HEK293 (cell line): ENCODE measurements at regions not wholly inside any gene's neighbourhood (a gene's known extent, or its start where the extent isn't known, plus 50 kb on each side); places are given as distances from the start of the nearest gene placed in this dataset.

Experiments
- CTCF ChIA-PET: fragments of 350-600 bp; formaldehyde crosslinking; extraction: SDS; loops from one replicate; lab custom pipeline; 2021; ENCODE audit warnings: antibody characterized with exemption; lab: Yijun Ruan, JAX
- POLR2A ChIA-PET: fragments of 300-600 bp; formaldehyde crosslinking; extraction: SDS; loops from one replicate; lab custom pipeline; 2020; ENCODE audit warnings: antibody characterized with exemption, inconsistent platforms; lab: Yijun Ruan, JAX
- H3K27ac ChIP-seq: fragments of 200-500 bp; sonication (Bioruptor generic); 2 replicates; pipeline ENCODE4 v1.5.1; 2014; ENCODE audit warnings: low read depth, low read length, control low read depth, inconsistent platforms; ENCODE audit errors: extremely low read depth
- H3K36me3 ChIP-seq, 2 experiments: fragments of 200-500 bp in 1 of 2; sonication (Bioruptor generic) in 1 of 2; 1 replicate in 1 of 2; 2 replicates in 1 of 2; pipeline ENCODE4 v1.5.1; 2014 to 2017; ENCODE audit warnings: inconsistent platforms in 2 of 2, low read length in 2 of 2; ENCODE audit not compliant: control insufficient read depth in 2 of 2, insufficient read depth in 1 of 2
- H3K4me1 ChIP-seq: fragments of 200-500 bp; sonication (Bioruptor generic); 2 replicates; pipeline ENCODE4 v1.5.1; 2014; ENCODE audit warnings: mild to moderate bottlenecking, low read length, inconsistent platforms; ENCODE audit not compliant: control insufficient read depth, insufficient read depth
- H3K4me3 ChIP-seq: 2 replicates; pipeline ENCODE4 v1.5.1; 2011; ENCODE audit warnings: low read depth, mild to moderate bottlenecking, control low read depth, low read length, moderate library complexity
- H3K9me3 ChIP-seq: fragments of 200-500 bp; sonication (Bioruptor generic); 2 replicates; pipeline ENCODE4 v1.5.1; 2014; ENCODE audit warnings: low read depth, low read length, inconsistent platforms; ENCODE audit not compliant: control insufficient read depth, insufficient read depth
- OVOL3 ChIP-seq: fragments of 450-650 bp; formaldehyde crosslinking; IDR thresholded peaks from 2 replicates; pipeline ENCODE4 v1.5.1; 2016; ENCODE audit warnings: missing biosample characterization, missing genetic modification characterization
- SCRT2 ChIP-seq: fragments of 450-650 bp; formaldehyde crosslinking; IDR thresholded peaks from 2 replicates; pipeline ENCODE4 v1.5.1; 2016; ENCODE audit warnings: missing biosample characterization, missing genetic modification characterization
- SETDB1 ChIP-seq: IDR thresholded peaks from one replicate; pipeline ENCODE4 v1.6.1; 2017; ENCODE audit warnings: mild to moderate bottlenecking, low read length, moderate library complexity, mixed read lengths; ENCODE audit not compliant: insufficient read length
- WT1 ChIP-seq: fragments of 450-650 bp; formaldehyde crosslinking; IDR thresholded peaks from 2 replicates; pipeline ENCODE4 v1.5.1; 2016; ENCODE audit warnings: missing biosample characterization, missing genetic modification characterization
- YY2 ChIP-seq: fragments of 450-650 bp; formaldehyde crosslinking; IDR thresholded peaks from 2 replicates; pipeline ENCODE4 v1.5.1; 2016; ENCODE audit warnings: missing biosample characterization, missing genetic modification characterization
- ZBTB48 ChIP-seq: fragments of 450-650 bp; formaldehyde crosslinking; IDR thresholded peaks from 2 replicates; pipeline ENCODE4 v1.5.1; 2016; ENCODE audit warnings: missing biosample characterization, missing genetic modification characterization
- ZBTB8A ChIP-seq: fragments of 450-650 bp; formaldehyde crosslinking; IDR thresholded peaks from 2 replicates; pipeline ENCODE4 v1.5.1; 2016; ENCODE audit warnings: missing biosample characterization, missing genetic modification characterization
- ZFP41 ChIP-seq: fragments of 450-650 bp; formaldehyde crosslinking; IDR thresholded peaks from 2 replicates; pipeline ENCODE4 v1.5.1; 2016; ENCODE audit warnings: missing biosample characterization, missing genetic modification characterization, borderline replicate concordance
- ZFP69B ChIP-seq: fragments of 450-650 bp; formaldehyde crosslinking; IDR thresholded peaks from 2 replicates; pipeline ENCODE4 v1.5.1; 2016; ENCODE audit warnings: missing biosample characterization, missing genetic modification characterization
- ZNF133 ChIP-seq: fragments of 450-650 bp; formaldehyde crosslinking; IDR thresholded peaks from 2 replicates; pipeline ENCODE4 v1.5.1; 2016; ENCODE audit warnings: missing biosample characterization, missing genetic modification characterization
- ZNF138 ChIP-seq: fragments of 450-650 bp; formaldehyde crosslinking; IDR thresholded peaks from 2 replicates; pipeline ENCODE4 v1.5.1; 2016; ENCODE audit warnings: missing biosample characterization, missing genetic modification characterization, borderline replicate concordance
- ZNF391 ChIP-seq: fragments of 450-650 bp; formaldehyde crosslinking; IDR thresholded peaks from 2 replicates; pipeline ENCODE4 v1.5.1; 2016; ENCODE audit warnings: low read depth, missing biosample characterization, missing genetic modification characterization, borderline replicate concordance
- ZNF529 ChIP-seq: fragments of 450-650 bp; formaldehyde crosslinking; IDR thresholded peaks from 2 replicates; pipeline ENCODE4 v1.5.1; 2017; ENCODE audit warnings: missing genetic modification characterization, missing biosample characterization; ENCODE audit not compliant: insufficient replicate concordance
- ZNF549 ChIP-seq: fragments of 450-650 bp; IDR thresholded peaks from 2 replicates; pipeline ENCODE4 v1.5.1; 2018; ENCODE audit warnings: missing biosample characterization, missing genetic modification characterization, mild to moderate bottlenecking, inconsistent platforms, moderate library complexity
- ZNF624 ChIP-seq: fragments of 450-650 bp; formaldehyde crosslinking; IDR thresholded peaks from 2 replicates; pipeline ENCODE4 v1.5.1; 2017; ENCODE audit warnings: missing biosample characterization, missing genetic modification characterization
- ZNF626 ChIP-seq: fragments of 450-650 bp; sonication (Bioruptor Pico); formaldehyde crosslinking; IDR thresholded peaks from 2 replicates; pipeline ENCODE4 v1.5.1; 2018; ENCODE audit warnings: missing biosample characterization, missing genetic modification characterization, inconsistent platforms
- ZNF701 ChIP-seq: fragments of 450-650 bp; formaldehyde crosslinking; IDR thresholded peaks from 2 replicates; pipeline ENCODE4 v1.5.1; 2016; ENCODE audit warnings: missing biosample characterization, missing genetic modification characterization
- ZNF747 ChIP-seq: fragments of 450-650 bp; formaldehyde crosslinking; IDR thresholded peaks from 2 replicates; pipeline ENCODE4 v1.5.1; 2016; ENCODE audit warnings: missing biosample characterization, missing genetic modification characterization
- TF ChIP-seq, protein P1 (sequence below): fragments of 450-650 bp; formaldehyde crosslinking; IDR thresholded peaks from 2 replicates; pipeline ENCODE4 v1.5.1; 2017; ENCODE audit warnings: missing biosample characterization, missing genetic modification characterization
- TF ChIP-seq, protein P2 (sequence below): sonication (generic); formaldehyde crosslinking; IDR thresholded peaks from 2 replicates; pipeline ENCODE4 v1.8.1; 2022; ENCODE audit warnings: mild to moderate bottlenecking, moderate library complexity, missing genetic modification reagents
- TF ChIP-seq, protein P3 (sequence below): fragments of 450-650 bp; formaldehyde crosslinking; IDR thresholded peaks from 2 replicates; pipeline ENCODE4 v1.5.1; 2016; ENCODE audit warnings: missing biosample characterization, missing genetic modification characterization
- TF ChIP-seq, protein P4 (sequence below): fragments of 450-650 bp; formaldehyde crosslinking; IDR thresholded peaks from 2 replicates; pipeline ENCODE4 v1.5.1; 2016; ENCODE audit warnings: missing biosample characterization, missing genetic modification characterization
- TF ChIP-seq, protein P5 (sequence below): fragments of 450-650 bp; formaldehyde crosslinking; IDR thresholded peaks from 2 replicates; pipeline ENCODE4 v1.5.1; 2016; ENCODE audit warnings: missing biosample characterization, missing genetic modification characterization

DNA sequence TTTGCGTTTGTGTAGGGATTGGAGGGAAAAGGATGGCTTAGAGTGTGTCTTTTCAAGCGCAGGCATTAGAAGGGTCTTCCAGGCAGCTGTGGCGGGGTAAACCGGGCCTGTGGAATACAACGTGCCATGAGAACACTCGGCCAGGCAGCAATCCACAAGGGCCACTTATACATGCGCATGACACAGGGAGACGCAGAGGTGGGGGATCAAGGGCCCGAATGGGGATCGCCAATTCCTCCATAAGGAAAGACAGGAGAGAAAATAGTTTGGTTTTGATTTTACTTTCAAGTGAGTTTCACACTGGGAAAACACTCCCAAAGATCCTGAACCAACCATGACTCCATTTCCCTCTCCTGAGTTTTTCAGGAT, 71.6 kb downstream of the SPRING1 start:
- Histone ChIP-seq H3K4me3 (no peak overlapping the region), H3K9me3 (no peaks in the 10 kb centered on the region), H3K36me3 (no peaks in the 10 kb centered on the region), H3K27ac (no peak overlapping the region), H3K4me1 (no peaks in the 10 kb centered on the region)
- CTCF ChIA-PET: no interaction called here
- TF ChIP-seq ZFP69B (tag by site-specific recombination) (no peak), ZNF133 (0 out of 2 replicates have a peak, but pooled peaks have one; percentile 46)
- POLR2A ChIA-PET: no interaction called here

DNA sequence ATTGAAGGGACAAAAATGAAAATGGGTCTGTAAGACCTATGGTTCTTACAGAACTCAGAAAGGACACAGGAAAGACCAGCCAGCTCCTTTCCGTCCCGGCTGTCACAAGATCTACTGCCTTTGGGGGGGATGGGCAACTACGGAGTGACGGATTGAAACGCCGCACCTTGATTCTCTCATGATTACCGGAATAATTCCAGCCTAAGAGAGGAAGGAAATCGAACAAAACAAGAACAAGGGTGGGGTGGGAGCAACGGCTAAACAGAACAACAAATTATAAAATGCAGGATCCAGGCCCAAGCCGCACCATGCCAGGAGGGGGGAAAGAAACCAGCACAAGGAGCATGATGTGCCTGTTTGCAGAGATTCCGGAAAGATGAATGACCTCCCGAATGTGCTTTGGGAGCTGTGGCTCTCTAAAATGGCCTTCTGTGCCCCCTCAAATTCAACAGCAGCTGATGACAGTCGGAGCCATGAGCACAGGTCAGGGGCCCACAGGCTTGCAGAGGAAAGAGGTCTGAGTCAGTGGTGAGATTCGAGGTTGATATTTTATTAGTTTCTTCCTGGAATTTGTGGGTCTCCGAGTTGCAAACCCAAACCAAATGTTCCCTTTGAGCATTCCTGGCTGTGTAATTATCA, 72.1 kb downstream of the SPRING1 start:
- Histone ChIP-seq H3K4me1 (no peaks in the 10 kb centered on the region), H3K4me3 (no peak overlapping the region), H3K36me3 (no peaks in the 10 kb centered on the region), H3K9me3 (no peaks in the 10 kb centered on the region), H3K27ac (no peak overlapping the region)
- POLR2A ChIA-PET: no interaction called here
- TF ChIP-seq ZNF624 (tag by site-specific recombination): no peak
- TF ChIP-seq ZBTB8A (tag by site-specific recombination): no peak
- TF ChIP-seq, protein P1, sequence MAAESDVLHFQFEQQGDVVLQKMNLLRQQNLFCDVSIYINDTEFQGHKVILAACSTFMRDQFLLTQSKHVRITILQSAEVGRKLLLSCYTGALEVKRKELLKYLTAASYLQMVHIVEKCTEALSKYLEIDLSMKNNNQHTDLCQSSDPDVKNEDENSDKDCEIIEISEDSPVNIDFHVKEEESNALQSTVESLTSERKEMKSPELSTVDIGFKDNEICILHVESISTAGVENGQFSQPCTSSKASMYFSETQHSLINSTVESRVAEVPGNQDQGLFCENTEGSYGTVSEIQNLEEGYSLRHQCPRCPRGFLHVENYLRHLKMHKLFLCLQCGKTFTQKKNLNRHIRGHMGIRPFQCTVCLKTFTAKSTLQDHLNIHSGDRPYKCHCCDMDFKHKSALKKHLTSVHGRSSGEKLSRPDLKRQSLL (tag by site-specific recombination): no peak
- TF ChIP-seq YY2 (tag by site-specific recombination): no peak
- no peak for TF ChIP-seq ZNF529 (tag by site-specific recombination)
- TF ChIP-seq OVOL3 (tag by site-specific recombination): no peak
- no peak for TF ChIP-seq ZNF391 (tag by site-specific recombination)
- TF ChIP-seq, all 188 proteins: peak for 0
- CTCF ChIA-PET: no interaction called here

DNA sequence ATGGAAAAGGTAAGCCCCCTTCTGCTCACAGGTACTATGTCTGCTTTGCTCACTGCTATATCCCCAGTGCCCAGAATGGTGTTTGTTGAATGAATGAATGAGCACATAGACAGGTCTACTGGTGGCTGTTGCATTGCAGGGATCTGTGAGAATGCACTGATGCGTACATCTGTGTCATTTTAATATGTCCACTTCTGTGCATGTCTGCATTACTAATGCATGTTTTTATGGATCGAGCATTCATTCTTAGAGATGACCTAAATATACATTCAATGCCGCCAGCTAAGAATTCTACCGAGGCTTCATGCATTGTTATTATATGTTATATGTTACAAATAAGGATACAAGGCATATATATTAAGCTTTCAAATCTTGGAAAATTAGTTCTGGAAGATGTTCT, 73.8 kb downstream of the SPRING1 start:
- POLR2A ChIA-PET: no interaction called here
- no peak overlapping the region for H3K4me3 ChIP-seq
- no peaks in the 10 kb centered on the region for H3K9me3 ChIP-seq
- CTCF ChIA-PET: no interaction called here
- H3K36me3 ChIP-seq: no peaks in the 10 kb centered on the region
- no peak overlapping the region for H3K27ac ChIP-seq
- TF ChIP-seq, protein P2, sequence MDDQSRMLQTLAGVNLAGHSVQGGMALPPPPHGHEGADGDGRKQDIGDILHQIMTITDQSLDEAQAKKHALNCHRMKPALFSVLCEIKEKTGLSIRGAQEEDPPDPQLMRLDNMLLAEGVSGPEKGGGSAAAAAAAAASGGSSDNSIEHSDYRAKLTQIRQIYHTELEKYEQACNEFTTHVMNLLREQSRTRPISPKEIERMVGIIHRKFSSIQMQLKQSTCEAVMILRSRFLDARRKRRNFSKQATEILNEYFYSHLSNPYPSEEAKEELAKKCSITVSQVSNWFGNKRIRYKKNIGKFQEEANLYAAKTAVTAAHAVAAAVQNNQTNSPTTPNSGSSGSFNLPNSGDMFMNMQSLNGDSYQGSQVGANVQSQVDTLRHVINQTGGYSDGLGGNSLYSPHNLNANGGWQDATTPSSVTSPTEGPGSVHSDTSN (CRISPR knock-in tag): no peak
- TF ChIP-seq WT1 (no peak), ZNF626 (tag by site-specific recombination) (no peak), ZNF747 (tag by site-specific recombination) (no peak), SETDB1 (no peak), ZBTB48 (tag by site-specific recombination) (no peak), SCRT2 (no peak), ZNF701 (no peak), ZNF549 (tag by site-specific recombination) (no peak), ZNF138 (tag by site-specific recombination) (no peak), ZFP41 (tag by site-specific recombination) (no peak)
- TF ChIP-seq, protein P3, sequence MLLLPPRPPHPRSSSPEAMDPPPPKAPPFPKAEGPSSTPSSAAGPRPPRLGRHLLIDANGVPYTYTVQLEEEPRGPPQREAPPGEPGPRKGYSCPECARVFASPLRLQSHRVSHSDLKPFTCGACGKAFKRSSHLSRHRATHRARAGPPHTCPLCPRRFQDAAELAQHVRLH (tag by site-specific recombination): no peak
- TF ChIP-seq, protein P4, sequence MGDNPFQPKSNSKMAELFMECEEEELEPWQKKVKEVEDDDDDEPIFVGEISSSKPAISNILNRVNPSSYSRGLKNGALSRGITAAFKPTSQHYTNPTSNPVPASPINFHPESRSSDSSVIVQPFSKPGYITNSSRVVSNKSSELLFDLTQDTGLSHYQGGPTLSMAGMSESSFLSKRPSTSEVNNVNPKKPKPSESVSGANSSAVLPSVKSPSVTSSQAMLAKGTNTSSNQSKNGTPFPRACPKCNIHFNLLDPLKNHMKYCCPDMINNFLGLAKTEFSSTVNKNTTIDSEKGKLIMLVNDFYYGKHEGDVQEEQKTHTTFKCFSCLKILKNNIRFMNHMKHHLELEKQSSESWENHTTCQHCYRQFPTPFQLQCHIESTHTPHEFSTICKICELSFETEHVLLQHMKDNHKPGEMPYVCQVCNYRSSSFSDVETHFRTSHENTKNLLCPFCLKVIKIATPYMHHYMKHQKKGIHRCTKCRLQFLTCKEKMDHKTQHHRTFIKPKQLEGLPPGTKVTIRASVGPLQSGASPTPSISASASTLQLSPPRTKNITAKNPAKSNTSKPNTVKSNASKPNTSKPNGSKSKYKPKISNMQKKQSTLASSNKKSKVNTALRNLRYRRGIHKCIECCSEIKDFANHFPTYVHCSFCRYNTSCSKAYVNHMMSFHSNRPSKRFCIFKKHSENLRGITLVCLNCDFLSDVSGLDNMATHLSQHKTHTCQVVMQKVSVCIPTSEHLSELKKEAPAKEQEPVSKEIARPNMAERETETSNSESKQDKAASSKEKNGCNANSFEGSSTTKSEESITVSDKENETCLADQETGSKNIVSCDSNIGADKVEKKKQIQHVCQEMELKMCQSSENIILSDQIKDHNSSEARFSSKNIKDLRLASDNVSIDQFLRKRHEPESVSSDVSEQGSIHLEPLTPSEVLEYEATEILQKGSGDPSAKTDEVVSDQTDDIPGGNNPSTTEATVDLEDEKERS (tag by site-specific recombination): no peak
- TF ChIP-seq, protein P5, sequence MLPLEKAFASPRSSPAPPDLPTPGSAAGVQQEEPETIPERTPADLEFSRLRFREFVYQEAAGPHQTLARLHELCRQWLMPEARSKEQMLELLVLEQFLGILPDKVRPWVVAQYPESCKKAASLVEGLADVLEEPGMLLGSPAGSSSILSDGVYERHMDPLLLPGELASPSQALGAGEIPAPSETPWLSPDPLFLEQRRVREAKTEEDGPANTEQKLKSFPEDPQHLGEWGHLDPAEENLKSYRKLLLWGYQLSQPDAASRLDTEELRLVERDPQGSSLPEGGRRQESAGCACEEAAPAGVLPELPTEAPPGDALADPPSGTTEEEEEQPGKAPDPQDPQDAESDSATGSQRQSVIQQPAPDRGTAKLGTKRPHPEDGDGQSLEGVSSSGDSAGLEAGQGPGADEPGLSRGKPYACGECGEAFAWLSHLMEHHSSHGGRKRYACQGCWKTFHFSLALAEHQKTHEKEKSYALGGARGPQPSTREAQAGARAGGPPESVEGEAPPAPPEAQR: no peak
- TF ChIP-seq, all 188 proteins: peak for 0
- H3K4me1 ChIP-seq: no peaks in the 10 kb centered on the region
